ENCODE measurements at regions not wholly inside any gene's neighbourhood (a gene's known extent, or its start where the extent isn't known, plus 50 kb on each side); places are given as distances from the start of the nearest gene placed in this dataset.
"Not testable (repeated sequence)": the region's sequence is repeated elsewhere in the genome, so short reads cannot be mapped to it uniquely, and the experiment has no call there.

GRCh38 chr2:14749884-14750283 is 117.4 kb downstream of the LRATD1 start:
- no peak for DNase-seq (ENCODE audit: extremely low read depth in 1 of 11, low read depth in 9 of 11, low spot score in 4 of 11)

GRCh38 chr2:14750433-14750832 is 117.9 kb downstream of the LRATD1 start:
- DNase-seq (ENCODE audit: extremely low read depth in 1 of 11, low read depth in 9 of 11, low spot score in 4 of 11) = no peak

- DNase-seq (ENCODE audit: extremely low read depth in 1 of 11, low read depth in 9 of 11, low spot score in 4 of 11) = no peak
These were observed 119.1 kb downstream of the LRATD1 start for GRCh38 chr2:14751581-14751980.

- no peak for DNase-seq (ENCODE audit: extremely low read depth in 1 of 11, low read depth in 9 of 11, low spot score in 4 of 11)
These were observed 119.8 kb downstream of the LRATD1 start for GRCh38 chr2:14752295-14752694.

- no peak for DNase-seq (ENCODE audit: extremely low read depth in 1 of 11, low read depth in 9 of 11, low spot score in 4 of 11)
These were observed 123.6 kb downstream of the LRATD1 start for GRCh38 chr2:14756122-14756541.

- DNase-seq (ENCODE audit: extremely low read depth in 1 of 11, low read depth in 9 of 11, low spot score in 4 of 11) = no peak
These were observed 124.6 kb downstream of the LRATD1 start for GRCh38 chr2:14756981-14757657.

- no peak for DNase-seq (ENCODE audit: extremely low read depth in 1 of 11, low read depth in 9 of 11, low spot score in 4 of 11)
These were observed 126.6 kb downstream of the LRATD1 start for GRCh38 chr2:14759082-14759481.

- no peak for DNase-seq (ENCODE audit: extremely low read depth in 1 of 11, low read depth in 9 of 11, low spot score in 4 of 11)
These were observed 127.7 kb downstream of the LRATD1 start for GRCh38 chr2:14760169-14760568.

- no peak for DNase-seq (ENCODE audit: extremely low read depth in 1 of 11, low read depth in 9 of 11, low spot score in 4 of 11)
These were observed 128.6 kb downstream of the LRATD1 start for GRCh38 chr2:14761118-14761517.

- DNase-seq (ENCODE audit: extremely low read depth in 1 of 11, low read depth in 9 of 11, low spot score in 4 of 11) = no peak
These were observed 141.2 kb downstream of the LRATD1 start for GRCh38 chr2:14773696-14774095.

- DNase-seq (ENCODE audit: extremely low read depth in 1 of 11, low read depth in 9 of 11, low spot score in 4 of 11) = no peak
These were observed 142.0 kb downstream of the LRATD1 start for GRCh38 chr2:14774436-14774968.

- DNase-seq (ENCODE audit: extremely low read depth in 1 of 11, low read depth in 9 of 11, low spot score in 4 of 11) = no peak
These were observed 143.7 kb downstream of the LRATD1 start for GRCh38 chr2:14776216-14776615.

- no peak for DNase-seq (ENCODE audit: extremely low read depth in 1 of 11, low read depth in 9 of 11, low spot score in 4 of 11)
These were observed 145.5 kb downstream of the LRATD1 start for GRCh38 chr2:14778015-14778414.

- no peak for DNase-seq (ENCODE audit: extremely low read depth in 1 of 11, low read depth in 9 of 11, low spot score in 4 of 11)
These were observed 146.7 kb downstream of the LRATD1 start for GRCh38 chr2:14779252-14779651.

GRCh38 chr2:14781142-14781541 is 148.6 kb downstream of the LRATD1 start:
- DNase-seq (ENCODE audit: extremely low read depth in 1 of 11, low read depth in 9 of 11, low spot score in 4 of 11) = no peak

- DNase-seq (ENCODE audit: extremely low read depth in 1 of 11, low read depth in 9 of 11, low spot score in 4 of 11) = not testable (repeated sequence)
These were observed 156.3 kb downstream of the LRATD1 start for GRCh38 chr2:14788814-14789213.

GRCh38 chr2:14790041-14790640 is 157.6 kb downstream of the LRATD1 start:
- DNase-seq (ENCODE audit: extremely low read depth in 1 of 11, low read depth in 9 of 11, low spot score in 4 of 11) = no peak

- DNase-seq (ENCODE audit: extremely low read depth in 1 of 11, low read depth in 9 of 11, low spot score in 4 of 11) = no peak
These were observed 171.5 kb downstream of the LRATD1 start for GRCh38 chr2:14803994-14804393.

- DNase-seq (ENCODE audit: extremely low read depth in 1 of 11, low read depth in 9 of 11, low spot score in 4 of 11) = no peak
These were observed 172.4 kb downstream of the LRATD1 start for GRCh38 chr2:14804902-14805301.

- no peak for DNase-seq (ENCODE audit: extremely low read depth in 1 of 11, low read depth in 9 of 11, low spot score in 4 of 11)
These were observed 174.1 kb downstream of the LRATD1 start for GRCh38 chr2:14806613-14807012.

- DNase-seq (ENCODE audit: extremely low read depth in 1 of 11, low read depth in 9 of 11, low spot score in 4 of 11) = no peak
These were observed 182.7 kb downstream of the LRATD1 start for GRCh38 chr2:14815201-14815600.
